A673 (cell line): ENCODE measurements at regions not wholly inside any gene's neighbourhood (a gene's known extent, or its start where the extent isn't known, plus 50 kb on each side); places are given as distances from the start of the nearest gene placed in this dataset.

Experiments used
- CTCF ChIP-seq: fragments of 300-800, 200-600 bp; sonication (generic); conservative IDR thresholded peaks from 2 replicates; pipeline ENCODE4 v1.5.1; 2017; ENCODE audit warnings: low read depth, mild to moderate bottlenecking, antibody characterized with exemption, low read length, moderate library complexity, mixed read lengths
- EZH2 ChIP-seq: fragments of 200-600 bp; sonication (generic); IDR thresholded peaks from 2 replicates; pipeline ENCODE4 v1.6.1; 2017; ENCODE audit warnings: borderline replicate concordance, low read depth, mild to moderate bottlenecking, mixed read lengths, antibody characterized with exemption, low read length; ENCODE audit not compliant: poor library complexity, severe bottlenecking

DNA sequence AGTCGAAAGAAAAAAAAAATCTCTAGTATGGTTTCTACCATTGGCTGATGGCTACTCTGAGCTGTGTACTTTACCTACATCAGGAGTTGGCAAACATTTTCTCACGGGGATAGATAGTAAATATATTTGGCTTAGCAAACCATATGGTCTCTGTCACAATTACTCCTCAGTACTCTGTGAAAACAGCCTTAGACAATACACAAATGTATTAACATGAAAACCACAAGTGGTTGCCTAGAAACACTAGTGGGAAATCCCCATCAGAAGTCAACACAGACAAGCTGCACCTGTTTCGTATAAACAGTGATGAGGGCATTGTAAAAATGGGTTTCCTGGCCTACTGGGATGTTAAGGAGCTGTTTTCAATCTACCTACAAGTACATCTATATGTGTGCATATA is 84.6 kb upstream of the NAV3 start:
- TF ChIP-seq CTCF (no peak), EZH2 (no peak)
